ENCODE measurements at regions not wholly inside any gene's neighbourhood (a gene's known extent, or its start where the extent isn't known, plus 50 kb on each side); places are given as distances from the start of the nearest gene placed in this dataset.

DNA sequence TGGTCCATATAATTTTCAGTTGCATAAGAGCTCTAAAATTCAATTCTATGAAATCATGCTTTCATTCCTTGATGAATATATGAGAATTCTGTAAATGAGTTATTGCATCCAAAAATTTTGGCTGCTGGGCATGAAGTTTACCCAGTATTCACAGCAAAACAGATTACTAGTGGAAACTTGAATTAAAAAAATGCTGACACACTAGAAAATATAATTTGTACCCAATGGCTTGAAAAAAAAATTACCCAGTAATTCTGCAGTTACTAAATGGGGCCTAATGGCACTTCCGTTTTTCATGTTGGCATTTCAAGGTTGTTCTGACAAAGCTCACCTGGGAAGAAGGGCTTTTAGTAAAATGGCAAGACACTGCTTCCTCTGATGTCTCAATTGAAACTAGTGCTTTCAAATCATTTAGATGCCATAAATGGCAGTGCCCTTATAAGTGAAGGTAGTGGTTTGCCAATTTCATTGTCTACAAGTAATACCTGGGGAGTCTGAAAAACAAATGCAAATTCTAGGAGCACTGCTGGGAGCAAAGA is 343.6 kb downstream of the TDRD15 start:
- Histone ChIP-seq H3K36me3 (ENCODE audit: control insufficient read depth in 2 of 2, insufficient read depth in 1 of 2, low read length in 2 of 2) (no peaks in the 10 kb centered on the region), H3K9me3 (ENCODE audit: control insufficient read depth, insufficient read depth, low read depth, low read length) (no peaks in the 10 kb centered on the region), H3K4me3 (ENCODE audit: low read depth, low read length) (no peak overlapping the region), H3K27ac (ENCODE audit: extremely low read depth, low read depth, low read length) (no peak overlapping the region), H3K4me1 (ENCODE audit: control insufficient read depth, insufficient read depth, low read length) (no peaks in the 10 kb centered on the region)
- ChIA-PET POLR2A (no interaction called here), CTCF (no interaction called here)
- TF ChIP-seq SP3 (tag by site-specific recombination; IDR thresholded peaks at IDR 0.05) (no peak), ZNF530 (tag by site-specific recombination; IDR thresholded peaks at IDR 0.05; ENCODE audit: low read depth) (no peak), ZBTB20 (tag by site-specific recombination; IDR thresholded peaks at IDR 0.05) (no peak), ZNF157 (tag by site-specific recombination; IDR thresholded peaks at IDR 0.05) (no peak), ZBTB7A (tag by site-specific recombination; IDR thresholded peaks at IDR 0.05; ENCODE audit: low read depth) (no peak), ZNF843 (tag by site-specific recombination; IDR thresholded peaks at IDR 0.05) (no peak), SCRT1 (tag by site-specific recombination; IDR thresholded peaks at IDR 0.05; ENCODE audit: borderline replicate concordance) (no peak), KLF7 (tag by site-specific recombination; IDR thresholded peaks at IDR 0.05; ENCODE audit: borderline replicate concordance) (no peak), ZFP3 (tag by site-specific recombination; IDR thresholded peaks at IDR 0.05; ENCODE audit: low read depth) (no peak), ZNF701 (tag by site-specific recombination; IDR thresholded peaks at IDR 0.05) (no peak), ZNF211 (tag by site-specific recombination; IDR thresholded peaks at IDR 0.05; ENCODE audit: low read depth) (no peak), ZNF596 (tag by site-specific recombination; IDR thresholded peaks at IDR 0.05) (no peak), GLI4 (tag by site-specific recombination; IDR thresholded peaks at IDR 0.05) (no peak), ZNF146 (tag by site-specific recombination; IDR thresholded peaks at IDR 0.05) (no peak)
- TF ChIP-seq, protein P1, sequence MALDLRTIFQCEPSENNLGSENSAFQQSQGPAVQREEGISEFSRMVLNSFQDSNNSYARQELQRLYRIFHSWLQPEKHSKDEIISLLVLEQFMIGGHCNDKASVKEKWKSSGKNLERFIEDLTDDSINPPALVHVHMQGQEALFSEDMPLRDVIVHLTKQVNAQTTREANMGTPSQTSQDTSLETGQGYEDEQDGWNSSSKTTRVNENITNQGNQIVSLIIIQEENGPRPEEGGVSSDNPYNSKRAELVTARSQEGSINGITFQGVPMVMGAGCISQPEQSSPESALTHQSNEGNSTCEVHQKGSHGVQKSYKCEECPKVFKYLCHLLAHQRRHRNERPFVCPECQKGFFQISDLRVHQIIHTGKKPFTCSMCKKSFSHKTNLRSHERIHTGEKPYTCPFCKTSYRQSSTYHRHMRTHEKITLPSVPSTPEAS (tag by site-specific recombination; IDR thresholded peaks at IDR 0.05), result no peak
- TF ChIP-seq, protein P2, sequence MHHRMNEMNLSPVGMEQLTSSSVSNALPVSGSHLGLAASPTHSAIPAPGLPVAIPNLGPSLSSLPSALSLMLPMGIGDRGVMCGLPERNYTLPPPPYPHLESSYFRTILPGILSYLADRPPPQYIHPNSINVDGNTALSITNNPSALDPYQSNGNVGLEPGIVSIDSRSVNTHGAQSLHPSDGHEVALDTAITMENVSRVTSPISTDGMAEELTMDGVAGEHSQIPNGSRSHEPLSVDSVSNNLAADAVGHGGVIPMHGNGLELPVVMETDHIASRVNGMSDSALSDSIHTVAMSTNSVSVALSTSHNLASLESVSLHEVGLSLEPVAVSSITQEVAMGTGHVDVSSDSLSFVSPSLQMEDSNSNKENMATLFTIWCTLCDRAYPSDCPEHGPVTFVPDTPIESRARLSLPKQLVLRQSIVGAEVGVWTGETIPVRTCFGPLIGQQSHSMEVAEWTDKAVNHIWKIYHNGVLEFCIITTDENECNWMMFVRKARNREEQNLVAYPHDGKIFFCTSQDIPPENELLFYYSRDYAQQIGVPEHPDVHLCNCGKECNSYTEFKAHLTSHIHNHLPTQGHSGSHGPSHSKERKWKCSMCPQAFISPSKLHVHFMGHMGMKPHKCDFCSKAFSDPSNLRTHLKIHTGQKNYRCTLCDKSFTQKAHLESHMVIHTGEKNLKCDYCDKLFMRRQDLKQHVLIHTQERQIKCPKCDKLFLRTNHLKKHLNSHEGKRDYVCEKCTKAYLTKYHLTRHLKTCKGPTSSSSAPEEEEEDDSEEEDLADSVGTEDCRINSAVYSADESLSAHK (tag by site-specific recombination; IDR thresholded peaks at IDR 0.05), result no peak
- TF ChIP-seq, protein P3, sequence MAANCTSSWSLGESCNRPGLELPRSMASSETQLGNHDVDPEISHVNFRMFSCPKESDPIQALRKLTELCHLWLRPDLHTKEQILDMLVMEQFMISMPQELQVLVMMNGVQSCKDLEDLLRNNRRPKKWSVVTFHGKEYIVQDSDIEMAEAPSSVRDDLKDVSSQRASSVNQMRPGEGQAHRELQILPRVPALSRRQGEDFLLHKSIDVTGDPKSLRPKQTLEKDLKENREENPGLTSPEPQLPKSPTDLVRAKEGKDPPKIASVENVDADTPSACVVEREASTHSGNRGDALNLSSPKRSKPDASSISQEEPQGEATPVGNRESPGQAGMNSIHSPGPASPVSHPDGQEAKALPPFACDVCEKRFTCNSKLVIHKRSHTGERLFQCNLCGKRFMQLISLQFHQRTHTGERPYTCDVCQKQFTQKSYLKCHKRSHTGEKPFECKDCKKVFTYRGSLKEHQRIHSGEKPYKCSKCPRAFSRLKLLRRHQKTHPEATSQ (tag by site-specific recombination; IDR thresholded peaks at IDR 0.05), result no peak

DNA sequence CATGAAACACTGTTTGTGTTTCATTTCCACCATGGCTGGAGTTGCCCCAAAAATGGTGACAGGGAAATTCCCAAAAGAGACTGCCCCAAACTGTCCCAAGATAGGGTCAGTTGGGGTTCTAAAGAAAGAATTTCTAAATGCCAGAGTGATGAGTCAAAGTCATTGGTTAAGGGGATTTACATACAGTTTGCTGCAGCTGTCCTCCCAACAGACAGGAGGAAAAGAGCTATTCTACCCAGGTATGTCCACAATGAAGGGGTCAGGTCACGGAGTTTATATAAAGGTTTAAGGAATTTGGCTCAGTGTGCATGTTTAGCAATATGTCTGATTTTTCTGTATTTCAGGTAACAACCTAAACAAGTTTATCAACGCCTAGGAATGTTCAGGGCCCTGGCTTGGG is 344.1 kb downstream of the TDRD15 start:
- Histone ChIP-seq H3K4me3 (ENCODE audit: low read depth, low read length) (no peak overlapping the region), H3K4me1 (ENCODE audit: control insufficient read depth, insufficient read depth, low read length) (no peaks in the 10 kb centered on the region), H3K27ac (ENCODE audit: extremely low read depth, low read depth, low read length) (no peak overlapping the region), H3K9me3 (ENCODE audit: control insufficient read depth, insufficient read depth, low read depth, low read length) (no peaks in the 10 kb centered on the region), H3K36me3 (ENCODE audit: control insufficient read depth in 2 of 2, insufficient read depth in 1 of 2, low read length in 2 of 2) (no peaks in the 10 kb centered on the region)
- CTCF ChIA-PET, result no interaction called here
- POLR2A ChIA-PET, result no interaction called here
- no peak for TF ChIP-seq ZNF335 (tag by site-specific recombination; conservative IDR thresholded peaks at IDR 0.05)
- TF ChIP-seq ZNF677 (tag by site-specific recombination; IDR thresholded peaks at IDR 0.05), result no peak
- no peak for TF ChIP-seq ZNF629 (tag by site-specific recombination; IDR thresholded peaks at IDR 0.05)
- TF ChIP-seq, protein P4, sequence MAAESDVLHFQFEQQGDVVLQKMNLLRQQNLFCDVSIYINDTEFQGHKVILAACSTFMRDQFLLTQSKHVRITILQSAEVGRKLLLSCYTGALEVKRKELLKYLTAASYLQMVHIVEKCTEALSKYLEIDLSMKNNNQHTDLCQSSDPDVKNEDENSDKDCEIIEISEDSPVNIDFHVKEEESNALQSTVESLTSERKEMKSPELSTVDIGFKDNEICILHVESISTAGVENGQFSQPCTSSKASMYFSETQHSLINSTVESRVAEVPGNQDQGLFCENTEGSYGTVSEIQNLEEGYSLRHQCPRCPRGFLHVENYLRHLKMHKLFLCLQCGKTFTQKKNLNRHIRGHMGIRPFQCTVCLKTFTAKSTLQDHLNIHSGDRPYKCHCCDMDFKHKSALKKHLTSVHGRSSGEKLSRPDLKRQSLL (tag by site-specific recombination; IDR thresholded peaks at IDR 0.05), result no peak
- TF ChIP-seq, protein P5, sequence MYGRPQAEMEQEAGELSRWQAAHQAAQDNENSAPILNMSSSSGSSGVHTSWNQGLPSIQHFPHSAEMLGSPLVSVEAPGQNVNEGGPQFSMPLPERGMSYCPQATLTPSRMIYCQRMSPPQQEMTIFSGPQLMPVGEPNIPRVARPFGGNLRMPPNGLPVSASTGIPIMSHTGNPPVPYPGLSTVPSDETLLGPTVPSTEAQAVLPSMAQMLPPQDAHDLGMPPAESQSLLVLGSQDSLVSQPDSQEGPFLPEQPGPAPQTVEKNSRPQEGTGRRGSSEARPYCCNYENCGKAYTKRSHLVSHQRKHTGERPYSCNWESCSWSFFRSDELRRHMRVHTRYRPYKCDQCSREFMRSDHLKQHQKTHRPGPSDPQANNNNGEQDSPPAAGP (tag by site-specific recombination; IDR thresholded peaks at IDR 0.05), result no peak
- no peak for TF ChIP-seq ZNF274 (IDR thresholded peaks at IDR 0.05; ENCODE audit: low read length)
- no peak for TF ChIP-seq ZNF274 (tag by site-specific recombination; IDR thresholded peaks at IDR 0.05; ENCODE audit: borderline replicate concordance)
- TF ChIP-seq ZNF777 (tag by site-specific recombination; IDR thresholded peaks at IDR 0.05; ENCODE audit: borderline replicate concordance), result no peak
- no peak for TF ChIP-seq ZNF157 (tag by site-specific recombination; IDR thresholded peaks at IDR 0.05)
- no peak for TF ChIP-seq SP2 (tag by site-specific recombination; IDR thresholded peaks at IDR 0.05)
- TF ChIP-seq ZSCAN30 (tag by site-specific recombination; IDR thresholded peaks at IDR 0.05), result no peak
- TF ChIP-seq KLF10 (tag by site-specific recombination; IDR thresholded peaks at IDR 0.05), result no peak

Measured in HEK293 (cell line).